GM23338 (cell line): ENCODE measurements at regions not wholly inside any gene's neighbourhood (a gene's known extent, or its start where the extent isn't known, plus 50 kb on each side); places are given as distances from the start of the nearest gene placed in this dataset.

ENCODE experiments used
- ATAC-seq: fragments of 200-7000 bp; cut with Tn5 transposase; 3 replicates; pipeline ENCODE4 v1.9.1; 2020
- DNase-seq: peaks from one replicate; pipeline ENCODE4 v3.0.0-alpha.2; 2015; ENCODE audit warnings: low spot score
- H2AFZ ChIP-seq: fragments of 200-600 bp; sonication (generic); 2 replicates; pipeline ENCODE4 v1.8.0; 2016; ENCODE audit warnings: antibody characterized with exemption, mild to moderate bottlenecking, moderate library complexity
- H3F3A ChIP-seq: fragments of 200-600 bp; sonication (generic); replicated peaks from 2 replicates; pipeline ENCODE4 v1.8.0; 2017; ENCODE audit warnings: antibody characterized with exemption, mixed run types, low read depth
- H3K27ac ChIP-seq: fragments of 200-600 bp; sonication (generic); 2 replicates; pipeline ENCODE4 v1.6.1; 2016; ENCODE audit warnings: low read depth
- H3K27me3 ChIP-seq: fragments of 200-600 bp; sonication (generic); 2 replicates; pipeline ENCODE4 v1.8.0; 2016; ENCODE audit warnings: mild to moderate bottlenecking, mixed run types, moderate library complexity; ENCODE audit not compliant: insufficient read depth
- H3K36me3 ChIP-seq: fragments of 200-600 bp; sonication (generic); 2 replicates; pipeline ENCODE4 v1.8.0; 2016; ENCODE audit warnings: mild to moderate bottlenecking; ENCODE audit not compliant: insufficient read depth
- H3K4me1 ChIP-seq: fragments of 200-600 bp; sonication (generic); 2 replicates; pipeline ENCODE4 v1.8.0; 2016; ENCODE audit warnings: mild to moderate bottlenecking, moderate library complexity; ENCODE audit not compliant: insufficient read depth
- H3K4me2 ChIP-seq: fragments of 200-600 bp; sonication (generic); 2 replicates; pipeline ENCODE4 v1.7.1; 2017; ENCODE audit warnings: mixed run types
- H3K4me3 ChIP-seq: fragments of 200-600 bp; sonication (generic); 2 replicates; pipeline ENCODE4 v1.6.1; 2016; ENCODE audit warnings: mixed run types
- H3K79me2 ChIP-seq: fragments of 200-600 bp; sonication (generic); replicated peaks from 2 replicates; pipeline ENCODE4 v1.8.0; 2017; ENCODE audit warnings: mild to moderate bottlenecking; ENCODE audit not compliant: insufficient read depth
- H3K9me2 ChIP-seq: fragments of 200-600 bp; sonication (generic); 2 replicates; pipeline ENCODE4 v1.8.0; 2017; ENCODE audit not compliant: insufficient read depth
- H4K20me1 ChIP-seq: fragments of 200-600 bp; sonication (generic); replicated peaks from 2 replicates; pipeline ENCODE4 v1.8.0; 2017; ENCODE audit warnings: mild to moderate bottlenecking; ENCODE audit not compliant: insufficient read depth
- H3K27ac Mint-ChIP-seq: 2 replicates; pipeline ENCODE4 v1.8.0; 2020; ENCODE audit warnings: inconsistent platforms, mild to moderate bottlenecking, moderate library complexity, mixed read lengths
- H3K27me3 Mint-ChIP-seq: 3 replicates; pipeline ENCODE4 v1.8.0; 2022; ENCODE audit warnings: low read depth, mild to moderate bottlenecking, moderate library complexity, mixed read lengths, inconsistent platforms; ENCODE audit not compliant: insufficient read depth, poor library complexity
- H3K36me3 Mint-ChIP-seq: 3 replicates; pipeline ENCODE4 v1.8.0; 2021; ENCODE audit warnings: low read depth, mild to moderate bottlenecking, inconsistent platforms, moderate library complexity, mixed read lengths
- H3K4me1 Mint-ChIP-seq: 3 replicates; pipeline ENCODE4 v1.8.0; 2020; ENCODE audit warnings: mild to moderate bottlenecking, inconsistent platforms, mixed read lengths
- H3K4me3 Mint-ChIP-seq: 3 replicates; pipeline ENCODE4 v1.8.0; 2021; ENCODE audit warnings: moderate library complexity, mild to moderate bottlenecking, inconsistent platforms, mixed read lengths
- H3K9me3 Mint-ChIP-seq: 3 replicates; pipeline ENCODE4 v1.8.0; 2020; ENCODE audit warnings: moderate library complexity, mild to moderate bottlenecking, inconsistent platforms, mixed read lengths
- CTCF ChIP-seq, 2 experiments: fragments of 200-600 bp in 1 of 2; sonication (generic) in 1 of 2; conservative IDR thresholded peaks; 2 replicates each; pipeline versions ENCODE4 v1.5.1 to v1.6.1; 2016 to 2017; ENCODE audit warnings: antibody characterized with exemption in 2 of 2, low read depth in 2 of 2, mild to moderate bottlenecking in 2 of 2, moderate library complexity in 1 of 2
- JUNB ChIP-seq: IDR thresholded peaks from one replicate; pipeline ENCODE4 v1.6.1; 2016; ENCODE audit warnings: antibody characterized with exemption; ENCODE audit not compliant: unreplicated experiment
- NANOG ChIP-seq: IDR thresholded peaks from 2 replicates; pipeline ENCODE4 v1.6.1; 2016; ENCODE audit warnings: antibody characterized with exemption, borderline replicate concordance
- POLR2AphosphoS5 ChIP-seq: IDR thresholded peaks from 2 replicates; pipeline ENCODE4 v1.6.1; 2016; ENCODE audit warnings: antibody characterized with exemption, low read depth
- REST ChIP-seq: IDR thresholded peaks from one replicate; pipeline ENCODE4 v1.6.1; 2018; ENCODE audit warnings: antibody characterized with exemption; ENCODE audit not compliant: unreplicated experiment
- STAT1 ChIP-seq: IDR thresholded peaks from one replicate; pipeline ENCODE4 v1.6.1; 2016; ENCODE audit warnings: antibody characterized with exemption; ENCODE audit not compliant: unreplicated experiment
- ZNF114 ChIP-seq: fragments of 250-450 bp; sonication (Bioruptor Pico); IDR thresholded peaks from 2 replicates; pipeline ENCODE4 v1.5.0; 2020; ENCODE audit warnings: mild to moderate bottlenecking, moderate library complexity
- ZNF462 ChIP-seq: fragments of 250-450 bp; sonication (Bioruptor Pico); IDR thresholded peaks from 2 replicates; pipeline ENCODE4 v1.5.0; 2020; ENCODE audit warnings: mild to moderate bottlenecking, moderate library complexity

GRCh38 chr4:66849596-66849995 is 695.7 kb downstream of the CENPC start:
- H2AFZ ChIP-seq: no peak overlapping the region
- H3F3A ChIP-seq: no peaks in the 10 kb centered on the region
- H3K27me3 ChIP-seq: no peaks in the 10 kb centered on the region
- Mint-ChIP-seq H3K9me3 (no peaks in the 10 kb centered on the region), H3K27me3 (no peaks in the 10 kb centered on the region), H3K4me3 (no peak overlapping the region), H3K27ac (no peak overlapping the region), H3K36me3 (no peaks in the 10 kb centered on the region), H3K4me1 (no peaks in the 10 kb centered on the region)
- no peak for DNase-seq
- no peak overlapping the region for H3K4me2 ChIP-seq
- ATAC-seq: no peak
- H4K20me1 ChIP-seq: no peaks in the 10 kb centered on the region
- no peaks in the 10 kb centered on the region for H3K79me2 ChIP-seq
- no peaks in the 10 kb centered on the region; the same call in none of the 2 replicates for H3K9me2 ChIP-seq
- no peak overlapping the region for H3K4me3 ChIP-seq
- no peak overlapping the region for H3K27ac ChIP-seq
- TF ChIP-seq POLR2AphosphoS5: no peak
- TF ChIP-seq ZNF462 (CRISPR knock-in tag): no peak
- TF ChIP-seq NANOG: no peak
- no peak for TF ChIP-seq CTCF (conservative IDR thresholded peaks at IDR 0.05; ENCODE audit: low read depth in 2 of 2)
- no peaks in the 10 kb centered on the region for H3K36me3 ChIP-seq
- no peaks in the 10 kb centered on the region for H3K4me1 ChIP-seq

- no peaks in the 10 kb centered on the region for H3K4me1 Mint-ChIP-seq
- Histone ChIP-seq H4K20me1 (no peaks in the 10 kb centered on the region), H3K4me3 (no peak overlapping the region), H3K36me3 (peaks cover 2% of the 10 kb centered on the region; the same call in 1 of the 2 replicates), H3K27me3 (no peaks in the 10 kb centered on the region), H3K9me2 (no peaks in the 10 kb centered on the region; the same call in 1 of the 2 replicates), H3K79me2 (no peaks in the 10 kb centered on the region), H3K4me1 (no peaks in the 10 kb centered on the region), H2AFZ (no peak overlapping the region), H3K27ac (no peak overlapping the region), H3F3A (no peaks in the 10 kb centered on the region), H3K4me2 (no peak overlapping the region)
- H3K27me3 Mint-ChIP-seq: no peaks in the 10 kb centered on the region
- no peak overlapping the region for H3K27ac Mint-ChIP-seq
- peaks cover 8% of the 10 kb centered on the region for H3K9me3 Mint-ChIP-seq
- ATAC-seq: no peak
- peaks cover 10% of the 10 kb centered on the region; the same call in 2 of the 3 replicates for H3K36me3 Mint-ChIP-seq
- no peak for DNase-seq
- no peak overlapping the region for H3K4me3 Mint-ChIP-seq
- TF ChIP-seq ZNF114: no peak
- TF ChIP-seq POLR2AphosphoS5: no peak
- no peak for TF ChIP-seq NANOG
- no peak for TF ChIP-seq REST
- no peak for TF ChIP-seq STAT1
- no peak for TF ChIP-seq JUNB
- TF ChIP-seq CTCF (conservative IDR thresholded peaks at IDR 0.05; ENCODE audit: low read depth in 2 of 2): no peak
Observed at GRCh38 chr4:66842724-66843088, 702.6 kb downstream of the CENPC start.
